CD4-positive, alpha-beta memory T cell (primary cell): ENCODE measurements at regions not wholly inside any gene's neighbourhood (a gene's known extent, or its start where the extent isn't known, plus 50 kb on each side); places are given as distances from the start of the nearest gene placed in this dataset.

Source experiments
- CTCF ChIA-PET: fragments of 350-600 bp; sonication (Branson Sonifier 250); formaldehyde crosslinking; loops from one replicate; lab custom pipeline; 2021; ENCODE audit warnings: inconsistent platforms; ENCODE audit not compliant: partially characterized antibody; lab: Charles Lee
- POLR2A ChIA-PET: fragments of 350-600 bp; sonication (Branson Sonifier 250); formaldehyde crosslinking; loops from one replicate; lab custom pipeline; 2021; ENCODE audit not compliant: partially characterized antibody; lab: Charles Lee
- DNase-seq, 5 donors: peaks; one replicate each; pipeline versions ENCODE4 v3.0.0 to v3.0.0-alpha.2; 2020 to 2022; ENCODE audit warnings: mixed read lengths in 1 of 5
- H3K27ac ChIP-seq: one replicate; pipeline ENCODE4 v1.7.0; 2013; ENCODE audit warnings: low read depth, low read length
- H3K27me3 ChIP-seq: 2 replicates; pipeline ENCODE4 v1.7.0; 2013; ENCODE audit warnings: mild to moderate bottlenecking, low read length, moderate library complexity; ENCODE audit not compliant: insufficient read depth
- H3K36me3 ChIP-seq: 2 replicates; pipeline ENCODE4 v1.7.0; 2013; ENCODE audit warnings: mild to moderate bottlenecking, low read length, moderate library complexity; ENCODE audit not compliant: insufficient read depth
- H3K4me1 ChIP-seq: 2 replicates; pipeline ENCODE4 v1.7.0; 2013; ENCODE audit warnings: mild to moderate bottlenecking, low read length, moderate library complexity; ENCODE audit not compliant: insufficient read depth
- H3K4me3 ChIP-seq, 2 donors: one replicate each; pipeline ENCODE4 v1.7.0; 2013; ENCODE audit warnings: low read length in 2 of 2, mild to moderate bottlenecking in 1 of 2
- H3K9me3 ChIP-seq, 2 donors: one replicate each; pipeline ENCODE4 v1.7.0; 2013; ENCODE audit warnings: low read length in 2 of 2, control low read depth in 1 of 2; ENCODE audit not compliant: control insufficient read depth in 1 of 2
- H3K27ac Mint-ChIP-seq, 7 donors: one replicate each; pipeline ENCODE4 v1.8.0; 2020 to 2021; ENCODE audit warnings: mixed read lengths in 7 of 7, mild to moderate bottlenecking in 6 of 7, inconsistent platforms in 3 of 7, moderate library complexity in 3 of 7
- H3K27me3 Mint-ChIP-seq, 2 donors: one replicate each; pipeline ENCODE4 v1.8.0; 2020 to 2021; ENCODE audit warnings: mixed read lengths in 2 of 2
- H3K36me3 Mint-ChIP-seq, 2 donors: one replicate each; pipeline ENCODE4 v1.8.0; 2020 to 2021; ENCODE audit warnings: mixed read lengths in 2 of 2, inconsistent platforms in 1 of 2, mild to moderate bottlenecking in 1 of 2
- H3K4me1 Mint-ChIP-seq, 4 donors: one replicate each; pipeline ENCODE4 v1.8.0; 2020 to 2021; ENCODE audit warnings: mixed read lengths in 4 of 4, mild to moderate bottlenecking in 1 of 4
- H3K4me3 Mint-ChIP-seq, 8 donors: one replicate each; pipeline ENCODE4 v1.8.0; 2020 to 2021; ENCODE audit warnings: mixed read lengths in 8 of 8, mild to moderate bottlenecking in 7 of 8, moderate library complexity in 6 of 8, inconsistent platforms in 3 of 8
- H3K9me3 Mint-ChIP-seq, 8 donors: one replicate each; pipeline ENCODE4 v1.8.0; 2020 to 2021; ENCODE audit warnings: mixed read lengths in 8 of 8, mild to moderate bottlenecking in 5 of 8, inconsistent platforms in 3 of 8, moderate library complexity in 1 of 8
- intact Hi-C: fragments of 100-400 bp; cut with micrococcal nuclease; formaldehyde crosslinking; loops from one replicate; pipeline ENCODE4 v1.15.1; 2023

DNA sequence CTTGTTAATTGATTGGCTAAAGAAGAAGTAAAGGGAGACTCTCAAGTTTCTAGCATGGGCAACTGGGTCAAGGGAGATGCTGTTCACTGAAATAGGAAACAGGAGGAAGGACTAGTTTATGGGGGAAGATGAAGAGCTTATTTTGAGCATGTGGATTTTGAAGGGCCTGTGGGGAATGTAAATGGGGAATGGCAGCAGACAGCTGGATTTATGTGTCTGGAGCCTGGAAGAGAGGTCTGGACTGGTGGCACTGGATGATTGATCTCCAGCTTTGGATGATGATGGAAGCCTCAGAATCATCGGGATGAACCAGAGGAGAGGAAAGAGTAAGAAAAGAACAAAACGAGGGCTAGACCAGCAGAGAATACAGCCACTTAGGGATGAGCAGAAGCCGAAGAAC, 54.9 kb upstream of the ENAH start:
- Mint-ChIP-seq H3K36me3 (no peaks in the 10 kb centered on the region), H3K4me3 (no peak overlapping the region), H3K9me3 (no peaks in the 10 kb centered on the region), H3K4me1 (no peaks in the 10 kb centered on the region), H3K27ac (no peak overlapping the region), H3K27me3 (peaks cover 4% of the 10 kb centered on the region in 2 donors)
- DNase-seq: no peak
- Histone ChIP-seq H3K4me3 (no peak overlapping the region), H3K27ac (no peak overlapping the region), H3K27me3 (no peaks in the 10 kb centered on the region), H3K36me3 (no peaks in the 10 kb centered on the region), H3K4me1 (no peaks in the 10 kb centered on the region), H3K9me3 (no peaks in the 10 kb centered on the region)
- CTCF ChIA-PET: no interaction called here
- POLR2A ChIA-PET: no interaction called here
- intact Hi-C loops: no loop called here

DNA sequence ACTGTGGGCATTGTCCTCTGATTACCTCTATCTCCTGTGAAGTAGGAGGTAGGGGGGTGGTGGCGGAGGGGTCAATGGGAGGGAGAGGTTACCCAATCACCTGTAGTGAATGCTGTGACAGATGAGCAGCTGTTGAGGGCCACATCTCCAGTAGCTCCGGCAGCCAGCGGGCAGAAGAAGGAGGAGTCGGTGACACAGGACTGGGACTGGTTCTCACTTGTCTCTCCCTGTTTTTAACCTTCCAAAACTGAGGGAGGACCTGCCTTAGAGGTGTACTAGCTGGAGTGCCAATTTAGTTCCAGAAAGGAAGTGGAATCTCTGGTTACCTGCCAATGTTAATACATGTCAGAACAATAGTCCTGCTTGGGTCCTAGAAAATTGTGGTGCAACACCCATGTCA, 56.2 kb upstream of the ENAH start:
- Histone ChIP-seq H3K27ac (no peak overlapping the region), H3K27me3 (no peaks in the 10 kb centered on the region), H3K36me3 (no peaks in the 10 kb centered on the region), H3K4me3 (no peak overlapping the region), H3K4me1 (no peaks in the 10 kb centered on the region), H3K9me3 (no peaks in the 10 kb centered on the region)
- H3K27ac Mint-ChIP-seq: peak overlapping the region in 1 of 7 donors; percentile 27
- no peaks in the 10 kb centered on the region for H3K36me3 Mint-ChIP-seq
- DNase-seq: no peak
- H3K4me3 Mint-ChIP-seq: no peak overlapping the region
- peaks cover 4% of the 10 kb centered on the region in 2 donors for H3K27me3 Mint-ChIP-seq
- H3K9me3 Mint-ChIP-seq: no peaks in the 10 kb centered on the region
- no peaks in the 10 kb centered on the region for H3K4me1 Mint-ChIP-seq
- intact Hi-C loops: no loop called here
- CTCF ChIA-PET: no interaction called here
- POLR2A ChIA-PET: no interaction called here

- H3K36me3 ChIP-seq: no peaks in the 10 kb centered on the region
- Mint-ChIP-seq H3K27me3 (peaks cover 0 to 4% of the 10 kb centered on the region in 2 donors), H3K9me3 (no peaks in the 10 kb centered on the region), H3K4me3 (no peak overlapping the region), H3K27ac (peak overlapping the region in 1 of 7 donors; percentile 14), H3K36me3 (no peaks in the 10 kb centered on the region), H3K4me1 (no peaks in the 10 kb centered on the region)
- H3K27ac ChIP-seq: no peak overlapping the region
- intact Hi-C loops: no loop called here
- H3K4me3 ChIP-seq: no peak overlapping the region
- ChIA-PET POLR2A (interaction anchor here (0.6 kb wide), 1 partner anchor 12 kb away, joined by 5 read pairs; no protein-coding TSS in a partner anchor), CTCF (no interaction called here)
- DNase-seq: no peak
- no peaks in the 10 kb centered on the region for H3K27me3 ChIP-seq
- no peaks in the 10 kb centered on the region for H3K4me1 ChIP-seq
- H3K9me3 ChIP-seq: no peaks in the 10 kb centered on the region
These were observed 57.9 kb upstream of the ENAH start for GRCh38 chr1:225710804-225711203.

DNA sequence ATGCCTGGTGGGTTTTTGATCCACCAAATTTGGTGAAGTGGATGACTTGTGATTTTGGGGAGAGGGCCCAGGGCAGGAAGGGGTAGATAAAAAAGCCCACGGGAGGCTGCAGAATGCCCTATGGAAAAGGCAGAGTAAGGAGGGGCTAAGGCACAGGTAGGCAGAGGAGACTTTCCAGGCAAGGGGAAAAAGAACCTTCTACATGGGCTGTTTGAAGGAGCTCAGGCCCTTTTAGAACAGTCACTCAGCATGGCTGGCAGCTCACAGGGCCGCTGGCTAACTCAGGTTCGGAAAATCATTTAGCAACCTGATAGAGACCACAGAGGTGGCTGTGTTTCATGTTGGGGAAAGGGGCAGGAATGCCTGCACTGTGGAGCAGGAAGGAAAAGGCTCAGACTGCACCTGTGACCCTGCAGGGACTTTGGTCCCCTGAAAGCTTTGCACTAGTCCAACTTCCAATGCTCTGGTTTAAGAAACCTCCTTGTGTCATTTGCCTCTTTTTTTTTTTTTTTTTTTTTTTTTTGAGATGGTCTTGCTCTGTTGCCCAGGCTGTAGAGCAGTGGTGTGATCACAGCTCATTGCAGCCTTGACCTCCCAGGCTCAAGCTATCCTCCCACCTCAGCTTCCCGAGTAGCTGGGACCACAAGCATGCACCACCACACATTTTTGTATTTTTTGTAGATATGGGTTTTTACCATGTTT, 58.5 kb upstream of the ENAH start:
- Mint-ChIP-seq H3K27me3 (peaks cover 0 to 6% of the 10 kb centered on the region in 2 donors), H3K27ac (no peak overlapping the region), H3K4me1 (no peaks in the 10 kb centered on the region), H3K9me3 (no peaks in the 10 kb centered on the region), H3K36me3 (no peaks in the 10 kb centered on the region), H3K4me3 (no peak overlapping the region)
- CTCF ChIA-PET: no interaction called here
- Histone ChIP-seq H3K36me3 (no peaks in the 10 kb centered on the region), H3K4me1 (no peaks in the 10 kb centered on the region), H3K9me3 (no peaks in the 10 kb centered on the region), H3K27me3 (no peaks in the 10 kb centered on the region), H3K4me3 (no peak overlapping the region), H3K27ac (no peak overlapping the region)
- no peak for DNase-seq
- POLR2A ChIA-PET: interaction anchor here (0.6 kb wide), 1 partner anchor 11 kb away, joined by 5 read pairs; no protein-coding TSS in a partner anchor
- intact Hi-C loops: no loop called here

DNA sequence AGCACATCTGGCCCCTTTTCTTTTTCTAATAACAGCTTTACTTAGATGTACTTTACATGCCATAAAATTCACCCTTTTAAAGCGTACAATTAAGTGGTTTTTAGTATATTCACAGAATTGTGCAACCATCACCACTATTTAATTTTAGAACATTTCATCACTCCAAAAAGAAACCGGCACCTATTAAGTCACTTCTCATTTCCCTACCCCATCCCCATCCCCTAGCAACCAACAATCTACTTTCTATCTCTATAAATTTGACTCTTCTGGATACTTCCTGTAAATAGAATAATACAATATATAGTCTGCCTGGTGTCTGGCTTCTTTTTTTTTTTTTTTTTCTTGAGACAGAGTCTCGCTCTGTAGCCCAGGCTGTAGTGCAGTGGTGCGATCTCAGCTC, 59.5 kb upstream of the ENAH start:
- Histone ChIP-seq H3K36me3 (no peaks in the 10 kb centered on the region), H3K27ac (no peak overlapping the region), H3K9me3 (no peaks in the 10 kb centered on the region), H3K4me1 (no peaks in the 10 kb centered on the region), H3K27me3 (no peaks in the 10 kb centered on the region), H3K4me3 (no peak overlapping the region)
- no peaks in the 10 kb centered on the region for H3K9me3 Mint-ChIP-seq
- ChIA-PET CTCF (no interaction called here), POLR2A (interaction anchor here (0.5 kb wide), 1 partner anchor 94 kb away, joined by 3 read pairs; no protein-coding TSS in a partner anchor)
- no peak overlapping the region for H3K27ac Mint-ChIP-seq
- peaks cover 0 to 3% of the 10 kb centered on the region in 2 donors for H3K27me3 Mint-ChIP-seq
- H3K4me3 Mint-ChIP-seq: no peak overlapping the region
- intact Hi-C loops: no loop called here
- no peak for DNase-seq
- no peaks in the 10 kb centered on the region for H3K36me3 Mint-ChIP-seq
- H3K4me1 Mint-ChIP-seq: no peaks in the 10 kb centered on the region

DNA sequence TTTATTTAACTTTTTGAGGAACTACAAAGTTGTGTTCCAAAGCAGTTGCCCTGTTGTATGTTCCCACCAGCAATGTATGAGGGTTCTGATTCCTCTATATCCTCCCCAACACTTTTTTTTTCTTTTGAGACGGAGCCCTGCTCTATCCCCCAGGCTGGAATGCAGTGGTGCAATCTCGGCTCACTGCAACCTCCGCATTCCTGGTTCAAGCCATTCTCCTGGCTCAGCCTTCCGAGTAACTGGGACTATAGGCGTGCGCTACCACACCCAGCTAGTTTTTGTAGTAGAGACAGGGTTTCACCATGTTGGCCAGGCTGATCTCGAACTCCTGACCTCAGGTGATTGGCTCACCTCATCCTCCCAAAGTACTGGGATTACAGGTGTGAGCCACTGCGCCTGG, 60.4 kb upstream of the ENAH start:
- H3K27me3 Mint-ChIP-seq: peaks cover 0 to 3% of the 10 kb centered on the region in 2 donors
- H3K36me3 Mint-ChIP-seq: no peaks in the 10 kb centered on the region
- H3K9me3 ChIP-seq: no peaks in the 10 kb centered on the region
- H3K4me3 ChIP-seq: no peak overlapping the region
- H3K4me1 Mint-ChIP-seq: no peaks in the 10 kb centered on the region
- intact Hi-C loops: no loop called here
- no peaks in the 10 kb centered on the region for H3K27me3 ChIP-seq
- no peak overlapping the region for H3K27ac ChIP-seq
- no peaks in the 10 kb centered on the region for H3K9me3 Mint-ChIP-seq
- H3K36me3 ChIP-seq: no peaks in the 10 kb centered on the region
- ChIA-PET POLR2A (no interaction called here), CTCF (interaction anchor here (0.7 kb wide), 2 partner anchors 207 to 248 kb away, joined by 3 to 4 read pairs; no protein-coding TSS in a partner anchor)
- no peaks in the 10 kb centered on the region for H3K4me1 ChIP-seq
- H3K27ac Mint-ChIP-seq: no peak overlapping the region
- H3K4me3 Mint-ChIP-seq: no peak overlapping the region
- no peak for DNase-seq

DNA sequence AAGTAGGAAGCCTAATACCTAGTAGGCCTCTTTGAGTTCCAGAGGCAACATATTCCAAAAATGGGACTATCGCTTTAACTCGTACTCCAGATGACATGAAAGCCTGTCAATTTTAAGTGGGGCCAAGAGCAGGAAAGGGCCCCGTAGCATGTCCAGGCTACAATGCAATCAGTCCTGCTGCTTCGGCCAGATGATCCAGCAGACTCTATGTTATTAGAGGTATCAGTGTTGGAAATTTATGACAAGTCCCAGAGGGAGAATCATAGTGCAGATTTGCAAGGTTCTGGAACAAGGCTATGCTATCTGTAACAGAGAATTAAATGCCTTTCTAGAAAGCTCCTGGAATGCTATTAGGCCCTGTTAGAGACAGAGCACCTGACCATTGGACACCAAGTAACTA, 56.7 kb upstream of the SRP9 start:
- Mint-ChIP-seq H3K36me3 (no peaks in the 10 kb centered on the region), H3K9me3 (no peaks in the 10 kb centered on the region), H3K27me3 (peaks cover 0 to 2% of the 10 kb centered on the region in 2 donors), H3K4me3 (no peak overlapping the region), H3K4me1 (no peaks in the 10 kb centered on the region), H3K27ac (no peak overlapping the region)
- no peaks in the 10 kb centered on the region for H3K27me3 ChIP-seq
- DNase-seq: no peak
- H3K9me3 ChIP-seq: no peaks in the 10 kb centered on the region
- H3K27ac ChIP-seq: no peak overlapping the region
- no peaks in the 10 kb centered on the region for H3K4me1 ChIP-seq
- ChIA-PET POLR2A (no interaction called here), CTCF (no interaction called here)
- no peaks in the 10 kb centered on the region for H3K36me3 ChIP-seq
- intact Hi-C loops: no loop called here
- H3K4me3 ChIP-seq: no peak overlapping the region
